OCI-LY1 (cell line): ENCODE measurements at regions not wholly inside any gene's neighbourhood (a gene's known extent, or its start where the extent isn't known, plus 50 kb on each side); places are given as distances from the start of the nearest gene placed in this dataset.

Experiments
- H2AFZ ChIP-seq: fragments of 200-600 bp; sonication (generic), shearing (Covaris generic); 2 replicates; pipeline ENCODE4 v1.6.0; 2014; ENCODE audit warnings: antibody characterized with exemption, mild to moderate bottlenecking, low read length
- H3F3A ChIP-seq: fragments of 200-600 bp; sonication (generic), shearing (Covaris generic); 2 replicates; pipeline ENCODE4 v1.6.0; 2014; ENCODE audit warnings: mild to moderate bottlenecking, antibody characterized with exemption, low read length, moderate library complexity; ENCODE audit not compliant: insufficient read depth
- H3K27ac ChIP-seq: fragments of 200-600 bp; sonication (generic); 2 replicates; pipeline ENCODE4 v1.5.1; 2014; ENCODE audit warnings: low read length, mixed run types, mild to moderate bottlenecking, low read depth; ENCODE audit not compliant: poor library complexity, severe bottlenecking
- H3K27me3 ChIP-seq: fragments of 200-600 bp; sonication (generic); 2 replicates; pipeline ENCODE4 v1.6.0; 2014; ENCODE audit warnings: antibody characterized with exemption, mild to moderate bottlenecking, low read length, moderate library complexity; ENCODE audit not compliant: insufficient read depth
- H3K36me3 ChIP-seq: fragments of 200-600 bp; sonication (generic); 2 replicates; pipeline ENCODE4 v1.6.1; 2014; ENCODE audit warnings: mild to moderate bottlenecking, antibody characterized with exemption, low read length, moderate library complexity, mixed read lengths; ENCODE audit not compliant: insufficient read depth
- H3K4me1 ChIP-seq: fragments of 200-600 bp; sonication (generic); 2 replicates; pipeline ENCODE4 v1.5.1; 2014; ENCODE audit warnings: mild to moderate bottlenecking, low read length, moderate library complexity; ENCODE audit not compliant: insufficient read depth, severe bottlenecking
- H3K4me2 ChIP-seq: fragments of 200-600 bp; sonication (generic), shearing (Covaris generic); 2 replicates; pipeline ENCODE4 v1.6.1; 2014; ENCODE audit warnings: low read length
- H3K4me3 ChIP-seq: fragments of 200-600 bp; sonication (generic); 2 replicates; pipeline ENCODE4 v1.5.1; 2014; ENCODE audit warnings: low read length, low read depth, mild to moderate bottlenecking, mixed read lengths; ENCODE audit not compliant: poor library complexity, severe bottlenecking
- H3K79me2 ChIP-seq: fragments of 200-600 bp; shearing (Covaris generic); 2 replicates; pipeline ENCODE4 v1.6.1; 2016; ENCODE audit warnings: mixed run types, low read length, mixed read lengths; ENCODE audit not compliant: insufficient read depth
- H3K9ac ChIP-seq: fragments of 200-600 bp; sonication (generic), shearing (Covaris generic); 2 replicates; pipeline ENCODE4 v1.6.1; 2014; ENCODE audit warnings: mild to moderate bottlenecking, low read length, mixed read lengths
- H3K9me2 ChIP-seq: fragments of 200-600 bp; sonication (generic), shearing (Covaris generic); 2 replicates; pipeline ENCODE4 v1.6.1; 2014; ENCODE audit warnings: low read depth, mild to moderate bottlenecking, low read length, mixed read lengths
- H3K9me3 ChIP-seq: fragments of 200-600 bp; shearing (Covaris generic); 2 replicates; pipeline ENCODE4 v1.6.1; 2014; ENCODE audit warnings: low read length, mixed read lengths
- H4K20me1 ChIP-seq: fragments of 200-600 bp; sonication (generic), shearing (Covaris generic); 2 replicates; pipeline ENCODE4 v1.6.0; 2016; ENCODE audit warnings: mild to moderate bottlenecking, low read length; ENCODE audit not compliant: insufficient read depth
- EZH2 ChIP-seq: fragments of 200-600 bp; sonication (generic), shearing (Covaris generic); IDR thresholded peaks from 2 replicates; pipeline ENCODE4 v1.8.0; 2017; ENCODE audit warnings: borderline replicate concordance, mixed run types, mild to moderate bottlenecking, antibody characterized with exemption, low read length, moderate library complexity, mixed read lengths
- TF ChIP-seq, protein P1 (sequence below): fragments of 200-600 bp; sonication (generic), shearing (Covaris generic); IDR thresholded peaks from 2 replicates; pipeline ENCODE4 v1.5.1; 2017; ENCODE audit warnings: mild to moderate bottlenecking, antibody characterized with exemption, low read length, moderate library complexity, mixed read lengths

DNA sequence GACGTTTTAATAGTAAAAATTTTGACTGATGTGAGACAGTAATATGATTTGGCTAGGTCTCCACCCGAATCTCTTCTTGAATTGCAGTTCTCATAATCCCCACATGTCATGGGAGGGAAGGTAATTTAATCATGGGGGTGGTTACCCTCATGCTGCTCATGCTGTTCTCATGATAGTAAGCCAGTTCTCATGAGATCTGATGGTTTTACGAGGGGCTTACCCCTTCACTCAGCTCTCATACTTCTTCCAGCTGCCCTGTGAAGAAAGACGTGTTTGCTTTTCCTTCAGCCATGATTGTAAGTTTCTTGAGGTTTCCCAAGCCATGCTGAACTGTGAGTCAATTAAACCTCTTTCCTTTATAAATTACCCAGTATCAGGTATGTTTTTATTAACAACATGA is 327.0 kb upstream of the CDH7 start:
- Histone ChIP-seq H3F3A (no peaks in the 10 kb centered on the region), H3K4me1 (no peaks in the 10 kb centered on the region), H3K27ac (no peak overlapping the region), H3K27me3 (no peaks in the 10 kb centered on the region), H4K20me1 (no peaks in the 10 kb centered on the region), H3K9me3 (no peaks in the 10 kb centered on the region), H3K4me2 (no peak overlapping the region), H2AFZ (no peak overlapping the region), H3K9ac (no peak overlapping the region), H3K9me2 (no peaks in the 10 kb centered on the region), H3K36me3 (no peaks in the 10 kb centered on the region), H3K4me3 (no peak overlapping the region), H3K79me2 (no peaks in the 10 kb centered on the region)
- TF ChIP-seq, protein P1, sequence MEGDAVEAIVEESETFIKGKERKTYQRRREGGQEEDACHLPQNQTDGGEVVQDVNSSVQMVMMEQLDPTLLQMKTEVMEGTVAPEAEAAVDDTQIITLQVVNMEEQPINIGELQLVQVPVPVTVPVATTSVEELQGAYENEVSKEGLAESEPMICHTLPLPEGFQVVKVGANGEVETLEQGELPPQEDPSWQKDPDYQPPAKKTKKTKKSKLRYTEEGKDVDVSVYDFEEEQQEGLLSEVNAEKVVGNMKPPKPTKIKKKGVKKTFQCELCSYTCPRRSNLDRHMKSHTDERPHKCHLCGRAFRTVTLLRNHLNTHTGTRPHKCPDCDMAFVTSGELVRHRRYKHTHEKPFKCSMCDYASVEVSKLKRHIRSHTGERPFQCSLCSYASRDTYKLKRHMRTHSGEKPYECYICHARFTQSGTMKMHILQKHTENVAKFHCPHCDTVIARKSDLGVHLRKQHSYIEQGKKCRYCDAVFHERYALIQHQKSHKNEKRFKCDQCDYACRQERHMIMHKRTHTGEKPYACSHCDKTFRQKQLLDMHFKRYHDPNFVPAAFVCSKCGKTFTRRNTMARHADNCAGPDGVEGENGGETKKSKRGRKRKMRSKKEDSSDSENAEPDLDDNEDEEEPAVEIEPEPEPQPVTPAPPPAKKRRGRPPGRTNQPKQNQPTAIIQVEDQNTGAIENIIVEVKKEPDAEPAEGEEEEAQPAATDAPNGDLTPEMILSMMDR: no peak
- TF ChIP-seq EZH2: no peak

DNA sequence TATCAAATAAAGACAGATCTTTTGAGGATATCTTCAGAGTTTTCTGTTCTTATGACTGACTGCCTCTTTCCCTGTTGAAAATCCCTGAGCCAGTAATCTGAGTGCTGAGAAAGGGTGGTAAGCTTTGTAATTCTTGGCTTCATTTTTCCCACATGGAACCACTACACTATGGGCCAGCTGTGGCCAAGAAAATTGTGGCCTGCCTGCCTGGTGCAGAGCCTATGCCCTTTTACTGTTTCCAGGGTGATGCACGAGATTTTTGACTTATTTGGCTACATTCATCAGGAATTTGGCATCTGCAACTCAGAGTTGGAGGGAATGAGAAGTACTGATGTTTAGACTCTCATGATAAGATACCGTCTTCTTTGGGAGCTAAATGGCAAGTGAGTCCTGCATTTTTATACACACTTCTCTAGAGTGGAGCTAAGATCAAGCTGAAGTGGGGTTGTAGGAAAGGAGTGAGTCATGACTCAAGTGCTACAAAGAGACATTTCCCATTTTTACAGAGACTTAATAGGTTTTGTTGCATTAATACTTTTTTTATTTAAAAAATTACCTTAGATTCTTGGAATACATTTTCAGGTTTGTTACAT is 328.2 kb upstream of the CDH7 start:
- no peak overlapping the region for H3K9ac ChIP-seq
- TF ChIP-seq, protein P1: no peak
- TF ChIP-seq EZH2: no peak
- H3K9me3 ChIP-seq: no peaks in the 10 kb centered on the region
- no peaks in the 10 kb centered on the region for H3K9me2 ChIP-seq
- H3K27me3 ChIP-seq: no peaks in the 10 kb centered on the region
- no peaks in the 10 kb centered on the region for H3F3A ChIP-seq
- H3K4me3 ChIP-seq: no peak overlapping the region
- no peaks in the 10 kb centered on the region for H3K79me2 ChIP-seq
- H3K27ac ChIP-seq: no peak overlapping the region
- H2AFZ ChIP-seq: no peak overlapping the region
- no peaks in the 10 kb centered on the region for H4K20me1 ChIP-seq
- H3K36me3 ChIP-seq: no peaks in the 10 kb centered on the region
- H3K4me2 ChIP-seq: no peak overlapping the region
- no peaks in the 10 kb centered on the region for H3K4me1 ChIP-seq

- no peaks in the 10 kb centered on the region for H3K36me3 ChIP-seq
- H3K9me3 ChIP-seq: no peaks in the 10 kb centered on the region
- H3K9me2 ChIP-seq: no peaks in the 10 kb centered on the region
- H3K27me3 ChIP-seq: no peaks in the 10 kb centered on the region
- no peak overlapping the region for H2AFZ ChIP-seq
- H3K4me3 ChIP-seq: no peak overlapping the region
- no peaks in the 10 kb centered on the region for H4K20me1 ChIP-seq
- no peak overlapping the region for H3K4me2 ChIP-seq
- no peaks in the 10 kb centered on the region for H3F3A ChIP-seq
- H3K27ac ChIP-seq: no peak overlapping the region
- no peaks in the 10 kb centered on the region for H3K79me2 ChIP-seq
- TF ChIP-seq EZH2: no peak
- TF ChIP-seq, protein P1: no peak
- no peaks in the 10 kb centered on the region for H3K4me1 ChIP-seq
- no peak overlapping the region for H3K9ac ChIP-seq
Measured at GRCh38 chr18:65415098-65415497, 335.7 kb upstream of the CDH7 start.
